Stimulated activated CD8-positive, alpha-beta memory T cell treated with anti-CD3 and anti-CD28 coated beads, Interleukin-4, amount 100 ng/mL, for 1 hour (primary cell): ENCODE measurements at regions not wholly inside any gene's neighbourhood (a gene's known extent, or its start where the extent isn't known, plus 50 kb on each side); places are given as distances from the start of the nearest gene placed in this dataset.
A peak's percentile ranks its signal among the peaks of the same experiment; 100 is the strongest.

Experiments
- DNase-seq, 2 donors: peaks; one replicate each; pipeline ENCODE4 v3.0.0-alpha.2; 2020; ENCODE audit warnings: low read depth in 2 of 2, low spot score in 1 of 2

- DNase-seq: no peak
Measured at GRCh38 chr2:111701798-111702118, 182.2 kb downstream of the ANAPC1 start.

GRCh38 chr2:111702119-111702803, 181.7 kb downstream of the ANAPC1 start:
- DNase-seq: peak in 1 of 2 donors; percentile 10

GRCh38 chr2:111702804-111703196, 181.2 kb downstream of the ANAPC1 start:
- no peak for DNase-seq

GRCh38 chr2:111703759-111704158, 180.2 kb downstream of the ANAPC1 start:
- DNase-seq: no peak

- DNase-seq: no peak
Measured at GRCh38 chr2:111704246-111704645, 179.7 kb downstream of the ANAPC1 start.

- no peak for DNase-seq
Measured at GRCh38 chr2:111705239-111705638, 178.8 kb downstream of the ANAPC1 start.

GRCh38 chr2:111705711-111706336, 178.2 kb downstream of the ANAPC1 start:
- DNase-seq: no peak

GRCh38 chr2:111706481-111707001, 177.5 kb downstream of the ANAPC1 start:
- no peak for DNase-seq

- no peak for DNase-seq
Measured at GRCh38 chr2:111707700-111708099, 176.3 kb downstream of the ANAPC1 start.

GRCh38 chr2:111708476-111709180, 175.4 kb downstream of the ANAPC1 start:
- DNase-seq: no peak

- no peak for DNase-seq
Measured at GRCh38 chr2:111709321-111709720, 174.7 kb downstream of the ANAPC1 start.

- no peak for DNase-seq
Measured at GRCh38 chr2:111710085-111710484, 173.9 kb downstream of the ANAPC1 start.

- no peak for DNase-seq
Measured at GRCh38 chr2:111710613-111711012, 173.4 kb downstream of the ANAPC1 start.

- no peak for DNase-seq
Measured at GRCh38 chr2:111711270-111711669, 172.7 kb downstream of the ANAPC1 start.

- DNase-seq: no peak
Measured at GRCh38 chr2:111712361-111712760, 171.6 kb downstream of the ANAPC1 start.

GRCh38 chr2:111712940-111713515, 171.0 kb downstream of the ANAPC1 start:
- no peak for DNase-seq

GRCh38 chr2:111715987-111716904, 167.7 kb downstream of the ANAPC1 start:
- no peak for DNase-seq

- no peak for DNase-seq
Measured at GRCh38 chr2:111716905-111717775, 166.9 kb downstream of the ANAPC1 start.
